OCI-LY1 (cell line): ENCODE measurements at regions not wholly inside any gene's neighbourhood (a gene's known extent, or its start where the extent isn't known, plus 50 kb on each side); places are given as distances from the start of the nearest gene placed in this dataset.

ENCODE experiments used
- H2AFZ ChIP-seq: fragments of 200-600 bp; sonication (generic), shearing (Covaris generic); 2 replicates; pipeline ENCODE4 v1.6.0; 2014; ENCODE audit warnings: antibody characterized with exemption, mild to moderate bottlenecking, low read length
- H3F3A ChIP-seq: fragments of 200-600 bp; sonication (generic), shearing (Covaris generic); 2 replicates; pipeline ENCODE4 v1.6.0; 2014; ENCODE audit warnings: mild to moderate bottlenecking, antibody characterized with exemption, low read length, moderate library complexity; ENCODE audit not compliant: insufficient read depth
- H3K27ac ChIP-seq: fragments of 200-600 bp; sonication (generic); 2 replicates; pipeline ENCODE4 v1.5.1; 2014; ENCODE audit warnings: low read length, mixed run types, mild to moderate bottlenecking, low read depth; ENCODE audit not compliant: poor library complexity, severe bottlenecking
- H3K27me3 ChIP-seq: fragments of 200-600 bp; sonication (generic); 2 replicates; pipeline ENCODE4 v1.6.0; 2014; ENCODE audit warnings: antibody characterized with exemption, mild to moderate bottlenecking, low read length, moderate library complexity; ENCODE audit not compliant: insufficient read depth
- H3K36me3 ChIP-seq: fragments of 200-600 bp; sonication (generic); 2 replicates; pipeline ENCODE4 v1.6.1; 2014; ENCODE audit warnings: mild to moderate bottlenecking, antibody characterized with exemption, low read length, moderate library complexity, mixed read lengths; ENCODE audit not compliant: insufficient read depth
- H3K4me1 ChIP-seq: fragments of 200-600 bp; sonication (generic); 2 replicates; pipeline ENCODE4 v1.5.1; 2014; ENCODE audit warnings: mild to moderate bottlenecking, low read length, moderate library complexity; ENCODE audit not compliant: insufficient read depth, severe bottlenecking
- H3K4me2 ChIP-seq: fragments of 200-600 bp; sonication (generic), shearing (Covaris generic); 2 replicates; pipeline ENCODE4 v1.6.1; 2014; ENCODE audit warnings: low read length
- H3K4me3 ChIP-seq: fragments of 200-600 bp; sonication (generic); 2 replicates; pipeline ENCODE4 v1.5.1; 2014; ENCODE audit warnings: low read length, low read depth, mild to moderate bottlenecking, mixed read lengths; ENCODE audit not compliant: poor library complexity, severe bottlenecking
- H3K79me2 ChIP-seq: fragments of 200-600 bp; shearing (Covaris generic); 2 replicates; pipeline ENCODE4 v1.6.1; 2016; ENCODE audit warnings: mixed run types, low read length, mixed read lengths; ENCODE audit not compliant: insufficient read depth
- H3K9ac ChIP-seq: fragments of 200-600 bp; sonication (generic), shearing (Covaris generic); 2 replicates; pipeline ENCODE4 v1.6.1; 2014; ENCODE audit warnings: mild to moderate bottlenecking, low read length, mixed read lengths
- H3K9me2 ChIP-seq: fragments of 200-600 bp; sonication (generic), shearing (Covaris generic); 2 replicates; pipeline ENCODE4 v1.6.1; 2014; ENCODE audit warnings: low read depth, mild to moderate bottlenecking, low read length, mixed read lengths
- H3K9me3 ChIP-seq: fragments of 200-600 bp; shearing (Covaris generic); 2 replicates; pipeline ENCODE4 v1.6.1; 2014; ENCODE audit warnings: low read length, mixed read lengths
- H4K20me1 ChIP-seq: fragments of 200-600 bp; sonication (generic), shearing (Covaris generic); 2 replicates; pipeline ENCODE4 v1.6.0; 2016; ENCODE audit warnings: mild to moderate bottlenecking, low read length; ENCODE audit not compliant: insufficient read depth
- EZH2 ChIP-seq: fragments of 200-600 bp; sonication (generic), shearing (Covaris generic); IDR thresholded peaks from 2 replicates; pipeline ENCODE4 v1.8.0; 2017; ENCODE audit warnings: borderline replicate concordance, mixed run types, mild to moderate bottlenecking, antibody characterized with exemption, low read length, moderate library complexity, mixed read lengths
- TF ChIP-seq, protein P1 (sequence below): fragments of 200-600 bp; sonication (generic), shearing (Covaris generic); IDR thresholded peaks from 2 replicates; pipeline ENCODE4 v1.5.1; 2017; ENCODE audit warnings: mild to moderate bottlenecking, antibody characterized with exemption, low read length, moderate library complexity, mixed read lengths

DNA sequence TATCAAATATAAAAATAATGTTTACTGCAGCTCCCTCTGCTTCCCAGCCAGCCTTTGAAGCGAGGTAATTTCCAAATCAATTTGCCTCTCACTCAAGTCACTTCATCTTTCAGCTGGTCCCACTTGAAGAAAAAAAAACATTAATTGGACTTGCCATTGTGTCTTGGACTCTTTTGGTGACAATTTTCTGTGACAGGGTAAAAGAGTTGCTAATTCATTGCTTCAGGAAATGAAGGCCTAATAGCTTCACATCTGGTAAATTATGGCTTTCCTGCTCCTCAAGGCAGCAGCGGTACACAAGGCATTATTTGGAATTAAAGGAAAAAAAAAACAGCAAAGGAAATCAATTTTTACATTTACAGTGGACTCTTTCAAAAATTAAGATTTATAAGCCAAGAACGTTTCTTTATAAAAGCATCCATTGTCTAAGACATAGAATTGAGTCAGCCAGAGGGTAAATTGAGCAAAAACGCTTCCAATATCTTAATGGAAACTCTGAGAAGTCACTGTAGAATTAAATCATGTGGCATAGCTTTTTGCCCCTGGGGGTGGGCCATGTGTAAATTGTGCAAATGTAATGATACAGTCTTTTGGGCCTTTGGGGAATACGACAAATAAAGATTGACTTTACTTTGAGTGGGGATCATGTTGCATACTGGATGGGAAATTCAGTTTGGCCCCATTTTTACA, 102.5 kb downstream of the LYPLAL1 start:
- Histone ChIP-seq H3K79me2 (no peaks in the 10 kb centered on the region), H3K4me3 (no peak overlapping the region), H3K9me2 (no peaks in the 10 kb centered on the region), H4K20me1 (no peaks in the 10 kb centered on the region), H3K27ac (no peak overlapping the region), H3K9me3 (no peaks in the 10 kb centered on the region), H3K27me3 (no peaks in the 10 kb centered on the region), H3F3A (no peaks in the 10 kb centered on the region), H3K9ac (no peak overlapping the region), H2AFZ (no peak overlapping the region), H3K4me1 (no peaks in the 10 kb centered on the region), H3K36me3 (no peaks in the 10 kb centered on the region), H3K4me2 (no peak overlapping the region)
- TF ChIP-seq EZH2 = no peak
- TF ChIP-seq, protein P1, sequence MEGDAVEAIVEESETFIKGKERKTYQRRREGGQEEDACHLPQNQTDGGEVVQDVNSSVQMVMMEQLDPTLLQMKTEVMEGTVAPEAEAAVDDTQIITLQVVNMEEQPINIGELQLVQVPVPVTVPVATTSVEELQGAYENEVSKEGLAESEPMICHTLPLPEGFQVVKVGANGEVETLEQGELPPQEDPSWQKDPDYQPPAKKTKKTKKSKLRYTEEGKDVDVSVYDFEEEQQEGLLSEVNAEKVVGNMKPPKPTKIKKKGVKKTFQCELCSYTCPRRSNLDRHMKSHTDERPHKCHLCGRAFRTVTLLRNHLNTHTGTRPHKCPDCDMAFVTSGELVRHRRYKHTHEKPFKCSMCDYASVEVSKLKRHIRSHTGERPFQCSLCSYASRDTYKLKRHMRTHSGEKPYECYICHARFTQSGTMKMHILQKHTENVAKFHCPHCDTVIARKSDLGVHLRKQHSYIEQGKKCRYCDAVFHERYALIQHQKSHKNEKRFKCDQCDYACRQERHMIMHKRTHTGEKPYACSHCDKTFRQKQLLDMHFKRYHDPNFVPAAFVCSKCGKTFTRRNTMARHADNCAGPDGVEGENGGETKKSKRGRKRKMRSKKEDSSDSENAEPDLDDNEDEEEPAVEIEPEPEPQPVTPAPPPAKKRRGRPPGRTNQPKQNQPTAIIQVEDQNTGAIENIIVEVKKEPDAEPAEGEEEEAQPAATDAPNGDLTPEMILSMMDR = no peak

DNA sequence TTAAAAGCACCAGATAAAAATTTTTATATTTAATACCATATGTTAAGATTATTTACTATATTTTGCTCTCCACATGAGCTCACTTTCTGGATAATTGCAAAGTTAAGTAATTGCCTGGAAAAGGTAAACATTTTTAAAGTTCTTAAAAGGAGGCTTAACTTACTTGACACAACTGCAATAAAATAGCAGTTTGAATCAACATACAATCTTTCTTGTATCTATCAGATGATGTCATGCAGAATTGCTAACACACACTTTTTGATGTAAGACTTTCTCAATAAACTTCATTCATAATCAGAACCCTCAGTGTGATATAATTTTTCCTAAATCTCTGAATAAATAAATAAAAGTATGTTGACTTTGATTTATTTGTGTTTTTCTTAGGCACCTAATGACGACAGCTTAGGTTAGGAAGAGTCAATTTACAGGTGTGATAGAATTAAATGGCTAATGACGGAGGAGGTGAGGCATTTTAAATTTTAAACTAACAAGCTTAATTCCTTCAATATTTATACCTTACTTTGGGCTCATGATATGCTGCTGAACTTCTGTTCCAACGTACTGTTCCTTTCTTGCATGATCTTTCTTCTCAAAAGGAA, 99.5 kb downstream of the LYPLAL1 start:
- Histone ChIP-seq H3K9me3 (no peaks in the 10 kb centered on the region), H3K4me2 (no peak overlapping the region)

DNA sequence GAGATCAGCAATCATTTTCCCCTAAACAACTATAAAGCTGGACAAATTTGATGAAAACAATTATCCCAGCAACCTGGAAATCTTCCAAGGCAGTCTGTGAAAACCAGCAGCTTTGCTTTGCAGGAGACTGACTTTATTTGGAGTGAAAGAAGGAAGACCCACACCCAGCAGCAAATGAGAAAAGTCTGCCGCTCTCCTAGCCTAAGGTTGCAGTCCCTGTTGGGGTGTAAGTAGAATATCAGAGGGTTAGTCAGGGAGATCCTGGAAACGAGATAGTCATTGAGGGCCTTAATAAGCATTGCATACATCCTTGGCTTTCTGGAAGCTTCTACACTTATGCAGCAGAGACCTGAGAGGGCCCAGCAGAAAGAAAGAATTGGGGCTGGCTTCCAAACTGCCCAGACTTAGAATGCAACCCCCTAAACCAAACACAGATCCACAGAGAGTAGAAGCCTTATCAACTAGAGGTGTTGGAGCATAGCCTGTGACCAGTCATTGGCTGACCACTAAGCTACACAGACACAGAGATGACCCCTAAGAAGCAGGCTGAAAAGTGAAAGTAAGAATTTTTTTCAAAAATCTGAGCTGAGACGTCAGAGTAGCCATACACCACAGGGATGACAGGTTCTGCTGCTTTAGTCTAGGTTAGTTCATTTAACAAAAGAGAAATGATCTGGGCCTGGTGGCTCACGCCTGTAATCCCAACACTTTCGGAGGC, 98.3 kb downstream of the LYPLAL1 start:
- no peaks in the 10 kb centered on the region for H3K9me2 ChIP-seq
- no peak overlapping the region for H3K4me3 ChIP-seq
- no peak for TF ChIP-seq EZH2
- TF ChIP-seq, protein P1 = no peak
- H3K27ac ChIP-seq = no peak overlapping the region
- H3K27me3 ChIP-seq = no peaks in the 10 kb centered on the region
- no peaks in the 10 kb centered on the region for H3K36me3 ChIP-seq
- H3K4me1 ChIP-seq = no peaks in the 10 kb centered on the region
- H3K9me3 ChIP-seq = no peaks in the 10 kb centered on the region
- no peaks in the 10 kb centered on the region for H3K79me2 ChIP-seq
- no peak overlapping the region for H3K4me2 ChIP-seq
- H2AFZ ChIP-seq = no peak overlapping the region
- no peaks in the 10 kb centered on the region for H3F3A ChIP-seq
- no peak overlapping the region for H3K9ac ChIP-seq
- no peaks in the 10 kb centered on the region for H4K20me1 ChIP-seq

More for the DNA sequence above, 99.5 kb downstream of the LYPLAL1 start:
- Histone ChIP-seq H3K4me3 (no peak overlapping the region), H2AFZ (no peak overlapping the region), H3K4me1 (no peaks in the 10 kb centered on the region), H3K27me3 (no peaks in the 10 kb centered on the region), H4K20me1 (no peaks in the 10 kb centered on the region), H3K9ac (no peak overlapping the region), H3K27ac (no peak overlapping the region), H3F3A (no peaks in the 10 kb centered on the region), H3K36me3 (no peaks in the 10 kb centered on the region), H3K79me2 (no peaks in the 10 kb centered on the region), H3K9me2 (no peaks in the 10 kb centered on the region)
- TF ChIP-seq, protein P1 = no peak
- TF ChIP-seq EZH2 = no peak
